Posterior cingulate gyrus (tissue), 11 donors: ENCODE measurements at regions not wholly inside any gene's neighbourhood (a gene's known extent, or its start where the extent isn't known, plus 50 kb on each side); places are given as distances from the start of the nearest gene placed in this dataset.

Experiments used
- DNase-seq, 10 donors: peaks; one replicate each; pipeline versions ENCODE4 v3.0.0 to v3.0.0-alpha.2; 2020 to 2021; ENCODE audit warnings: mixed read lengths in 3 of 10
- intact Hi-C: fragments of 100-400 bp; cut with DNase I; formaldehyde crosslinking; loops from one replicate; pipeline ENCODE4 v1.15.1; 2023

DNA sequence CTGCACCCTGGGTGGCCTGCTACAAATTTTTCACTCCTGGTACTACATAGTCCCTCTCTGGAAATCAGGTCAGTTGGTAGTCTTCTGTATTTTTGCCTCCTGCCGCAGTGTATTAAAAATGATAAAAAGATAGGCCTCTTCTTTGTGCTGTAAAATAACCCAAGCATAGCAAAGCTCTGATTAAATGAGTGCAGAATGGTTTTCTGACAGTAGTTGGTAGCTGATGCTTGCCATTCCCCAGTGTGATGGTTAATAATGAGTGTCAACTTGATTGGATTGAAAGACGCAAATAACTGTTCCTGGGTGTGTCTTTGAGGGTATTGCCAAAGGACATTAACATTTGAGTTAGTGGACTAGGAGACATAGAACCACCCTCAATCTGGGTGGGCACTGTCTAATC, 264.4 kb upstream of the ZNF717 start:
- no peak for DNase-seq
- intact Hi-C loops: no loop called here

- DNase-seq: no peak
- intact Hi-C loops: no loop called here
These were observed 265.8 kb upstream of the ZNF717 start for GRCh38 chr3:76051145-76051544.

GRCh38 chr3:76054404-76054803, 269.1 kb upstream of the ZNF717 start:
- DNase-seq: no peak
- intact Hi-C loops: no loop called here

DNA sequence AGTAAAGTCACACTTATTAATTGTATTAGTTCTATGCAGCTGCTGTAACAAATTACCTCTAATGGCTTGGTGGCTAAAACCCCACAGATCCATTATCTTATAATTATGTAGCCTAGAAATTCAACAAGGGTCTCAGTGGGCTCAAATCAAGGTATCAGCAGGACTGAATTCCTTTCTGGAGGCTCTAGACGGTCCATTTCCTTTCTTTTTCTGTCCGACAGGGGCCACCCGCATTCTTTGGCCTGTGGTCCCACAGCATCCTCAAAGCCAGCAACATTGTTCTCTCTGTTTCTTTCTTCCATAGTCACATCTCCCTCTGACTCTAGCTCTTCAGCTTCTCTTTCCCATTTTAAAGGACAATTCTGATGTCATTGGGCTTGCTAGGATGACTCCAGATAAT, 276.3 kb upstream of the ZNF717 start:
- intact Hi-C loops: no loop called here
- DNase-seq: no peak

- DNase-seq: no peak
These were observed 277.7 kb upstream of the ZNF717 start for GRCh38 chr3:76063019-76063418.

DNA sequence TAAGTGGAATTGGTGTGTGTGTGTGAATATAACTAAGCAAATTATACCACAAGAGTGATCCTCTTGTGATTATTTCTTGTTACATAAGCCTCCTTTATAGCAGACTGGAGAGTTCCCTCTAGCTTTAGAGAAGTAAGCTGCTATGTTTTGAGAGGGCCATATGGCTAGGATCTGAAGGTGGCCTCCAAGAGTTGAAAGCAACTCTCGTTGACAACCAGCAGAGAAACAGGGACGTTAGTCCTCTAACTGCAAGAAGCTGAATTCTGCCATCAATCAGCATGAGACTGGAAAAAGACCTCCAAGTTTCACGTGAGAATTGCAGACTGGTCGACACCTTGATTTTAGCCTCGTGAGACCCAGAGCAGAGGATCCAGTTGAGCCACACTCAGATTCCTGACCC, 278.5 kb upstream of the ZNF717 start:
- no peak for DNase-seq
- intact Hi-C loops: no loop called here

More at GRCh38 chr3:76063019-76063418, 277.7 kb upstream of the ZNF717 start:
- intact Hi-C loops: no loop called here

- intact Hi-C loops: no loop called here
- no peak for DNase-seq
These were observed 280.6 kb upstream of the ZNF717 start for GRCh38 chr3:76065964-76066363.

DNA sequence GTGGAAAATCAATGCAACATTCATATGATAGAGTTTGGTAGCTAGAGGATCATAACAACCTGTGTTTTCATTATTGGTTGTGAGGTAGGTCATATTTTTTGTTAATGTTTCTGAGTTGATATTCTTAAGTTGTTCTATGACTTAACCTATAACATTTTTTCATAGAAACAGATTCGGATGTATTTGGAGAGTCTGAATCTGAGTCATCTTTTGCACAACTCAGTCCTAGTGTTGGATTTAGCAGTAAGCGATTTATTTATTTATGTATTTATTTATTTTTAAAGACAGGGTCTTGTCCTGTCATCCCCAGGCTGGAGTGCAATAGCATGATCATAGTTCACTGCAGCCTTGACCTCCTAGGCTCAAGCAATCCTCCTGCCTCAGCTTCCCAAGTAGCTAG, 292.8 kb upstream of the ZNF717 start:
- intact Hi-C loops: no loop called here

GRCh38 chr3:76083992-76084391, 298.6 kb upstream of the ZNF717 start:
- intact Hi-C loops: no loop called here
- DNase-seq: no peak

More for the DNA sequence above, 292.8 kb upstream of the ZNF717 start:
- DNase-seq: no peak

GRCh38 chr3:76096036-76096435, 310.7 kb upstream of the ZNF717 start:
- intact Hi-C loops: no loop called here
- DNase-seq: no peak

GRCh38 chr3:76096836-76097588, 311.7 kb upstream of the ZNF717 start:
- intact Hi-C loops: no loop called here
- DNase-seq: no peak

DNA sequence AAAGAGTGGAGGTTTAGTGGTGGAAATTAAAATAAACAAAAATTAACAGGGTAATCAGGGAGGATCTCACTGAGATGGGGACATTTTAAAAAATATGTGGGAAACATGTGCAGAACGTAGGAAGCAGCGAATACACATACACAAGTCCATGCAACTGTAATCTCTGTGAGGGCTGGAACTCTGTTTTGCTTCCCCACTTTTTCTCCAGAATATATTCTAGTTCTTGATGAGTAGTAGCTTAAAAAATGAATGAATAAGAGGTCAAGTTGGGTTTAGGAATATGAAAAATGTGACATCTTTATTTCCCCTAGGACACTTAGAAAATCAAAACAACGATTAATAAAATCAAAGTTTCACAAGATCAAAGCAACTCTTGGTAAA, 312.2 kb upstream of the ZNF717 start:
- intact Hi-C loops: no loop called here
- no peak for DNase-seq

GRCh38 chr3:76099956-76100355, 314.6 kb upstream of the ZNF717 start:
- DNase-seq: no peak
- intact Hi-C loops: no loop called here

GRCh38 chr3:76107935-76108570, 322.7 kb upstream of the ZNF717 start:
- peak in 3 of 10 donors; percentile 9 to 10 (median 10) for DNase-seq
- intact Hi-C loops: no loop called here

DNA sequence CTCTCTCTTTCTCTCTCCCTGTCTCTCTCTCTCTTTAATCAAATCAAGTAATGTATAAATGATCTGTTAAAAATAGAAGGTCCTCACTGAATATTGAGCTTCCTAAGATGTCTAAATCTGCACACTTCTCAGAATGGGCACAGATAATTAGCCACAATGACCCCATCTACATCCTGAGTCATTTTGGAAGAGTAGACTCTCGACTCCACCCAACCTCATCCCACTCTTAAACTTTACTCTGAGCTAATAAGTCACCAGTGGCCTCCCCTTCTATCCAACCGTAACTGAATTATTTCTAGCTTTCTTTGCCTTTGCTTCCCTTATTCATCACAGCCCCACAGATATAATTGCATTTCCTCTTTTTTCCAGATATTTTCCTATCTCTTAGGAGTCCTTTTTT, 326.5 kb upstream of the ZNF717 start:
- intact Hi-C loops: no loop called here

GRCh38 chr3:76122007-76122406, 336.7 kb upstream of the ZNF717 start:
- intact Hi-C loops: no loop called here
- no peak for DNase-seq

More for the DNA sequence above, 326.5 kb upstream of the ZNF717 start:
- DNase-seq: no peak

- no peak for DNase-seq
- intact Hi-C loops: no loop called here
These were observed 344.1 kb upstream of the ZNF717 start for GRCh38 chr3:76129441-76129840.

DNA sequence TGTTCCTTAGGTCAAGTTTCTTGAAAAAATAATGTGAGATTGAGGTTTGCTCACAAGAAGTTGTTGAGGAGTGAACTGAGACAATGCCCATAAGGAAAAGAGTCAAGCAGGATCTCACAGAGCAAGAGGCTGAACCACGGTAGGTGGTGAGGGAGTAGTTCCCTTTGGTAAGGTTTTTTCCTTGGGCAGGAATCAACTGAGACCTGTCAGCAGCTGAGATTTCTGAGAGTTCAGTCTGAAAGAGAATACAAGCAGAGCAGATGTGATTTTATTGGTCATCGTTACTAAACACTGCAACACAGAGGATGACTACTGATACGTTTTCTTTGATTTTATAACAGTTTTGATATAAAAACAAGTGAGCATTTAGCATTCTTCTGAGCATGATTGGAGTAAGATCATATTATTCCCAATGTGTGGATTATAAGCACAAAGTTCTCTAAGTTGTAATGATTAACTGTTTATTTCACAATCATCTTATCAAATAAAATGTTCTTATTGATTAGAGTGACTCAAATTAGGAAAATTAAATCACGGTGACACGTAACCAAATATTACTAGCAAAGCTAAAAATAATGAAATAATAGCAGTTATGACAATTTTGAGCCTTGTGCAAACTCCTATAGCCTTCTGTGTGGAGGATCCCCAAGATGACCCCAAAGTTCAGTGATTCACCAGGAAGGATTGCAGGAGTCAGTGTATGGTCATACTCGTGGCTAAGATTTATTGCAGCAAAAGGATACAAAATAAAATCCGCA, 346.2 kb upstream of the ZNF717 start:
- intact Hi-C loops: no loop called here
- no peak for DNase-seq

GRCh38 chr3:76132154-76132470, 346.8 kb upstream of the ZNF717 start:
- no peak for DNase-seq
- intact Hi-C loops: no loop called here

DNA sequence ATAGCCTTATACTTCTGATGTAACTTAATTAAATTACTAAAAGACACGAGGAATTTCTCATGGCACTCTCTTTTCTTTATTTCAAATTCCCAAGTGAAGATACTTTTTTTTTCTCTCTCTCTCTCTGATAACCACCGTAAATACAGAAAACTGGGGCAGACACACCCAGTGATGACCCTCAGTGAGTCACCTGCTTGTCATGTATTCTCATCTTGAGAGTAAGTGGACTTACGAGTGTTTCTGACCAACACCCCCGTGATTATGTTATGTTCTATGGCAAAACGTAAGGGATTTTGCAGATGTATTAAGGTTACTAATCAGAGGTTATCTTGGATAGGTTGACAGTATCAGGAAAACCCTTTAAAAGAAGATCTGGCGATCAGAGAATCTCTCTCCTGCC, 348.8 kb upstream of the ZNF717 start:
- DNase-seq: no peak
- intact Hi-C loops: no loop called here

- intact Hi-C loops: no loop called here
- no peak for DNase-seq
These were observed 353.6 kb upstream of the ZNF717 start for GRCh38 chr3:76138921-76139320.

- no peak for DNase-seq
These were observed 362.5 kb upstream of the ZNF717 start for GRCh38 chr3:76147846-76148245.

More at GRCh38 chr3:76147846-76148245, 362.5 kb upstream of the ZNF717 start:
- intact Hi-C loops: no loop called here
